ENCODE measurements at regions not wholly inside any gene's neighbourhood (a gene's known extent, or its start where the extent isn't known, plus 50 kb on each side); places are given as distances from the start of the nearest gene placed in this dataset.
A peak's percentile ranks its signal among the peaks of the same experiment; 100 is the strongest.

- TF ChIP-seq POLR2A (IDR thresholded peaks at IDR 0.05) (no peak), POLR2AphosphoS5 (IDR thresholded peaks at IDR 0.05; ENCODE audit: insufficient read depth in 1 of 2, low read depth in 1 of 2) (peak in 1 of 2 donors; percentile 43)
These were observed 74.8 kb upstream of the GRIN2A start for GRCh38 chr16:10256784-10257641.
